H1 (cell line): ENCODE measurements at regions not wholly inside any gene's neighbourhood (a gene's known extent, or its start where the extent isn't known, plus 50 kb on each side); places are given as distances from the start of the nearest gene placed in this dataset.

Experiments
- CTCF ChIA-PET: fragments of 300-600 bp; sonication (Branson Sonifier 250); formaldehyde crosslinking; loops from one replicate; lab custom pipeline; 2021; ENCODE audit not compliant: partially characterized antibody; lab: Charles Lee
- POLR2A ChIA-PET: fragments of 300-600 bp; sonication (Branson Sonifier 250); formaldehyde crosslinking; loops from one replicate; lab custom pipeline; 2021; ENCODE audit warnings: inconsistent platforms; ENCODE audit not compliant: partially characterized antibody; lab: Charles Lee
- DNase-seq, 2 experiments: peaks; one replicate each; pipeline versions ENCODE4 v3.0.0 to v3.0.0-alpha.2; 2010 to 2022; ENCODE audit warnings: low spot score in 2 of 2, low read depth in 1 of 2, mixed read lengths in 1 of 2
- FAIRE-seq: peaks from 2 replicates; lab custom pipeline; 2011; peaks lifted over from hg19 to GRCh38; lab: Jason Lieb, UNC
- H2AFZ ChIP-seq: 2 replicates; pipeline ENCODE4 v1.8.1; 2012; ENCODE audit warnings: low read length, inconsistent platforms
- H2AK5ac ChIP-seq: 2 replicates; pipeline ENCODE4 v1.6.1; 2013; ENCODE audit warnings: low read depth, low read length
- H2BK120ac ChIP-seq: replicated peaks from 2 replicates; pipeline ENCODE3; 2013; ENCODE audit warnings: low read depth, low read length, inconsistent platforms
- H2BK12ac ChIP-seq: 2 replicates; pipeline ENCODE4 v1.6.1; 2013; ENCODE audit warnings: low read depth, low read length
- H2BK15ac ChIP-seq: 2 replicates; pipeline ENCODE4 v1.6.1; 2013; ENCODE audit warnings: low read length
- H2BK20ac ChIP-seq: 2 replicates; pipeline ENCODE4 v1.6.1; 2013; ENCODE audit warnings: low read length
- H2BK5ac ChIP-seq: 2 replicates; pipeline ENCODE4 v1.6.1; 2013; ENCODE audit warnings: low read depth, low read length
- H3K14ac ChIP-seq: 2 replicates; pipeline ENCODE4 v1.6.1; 2013; ENCODE audit warnings: inconsistent platforms; ENCODE audit not compliant: insufficient read length
- H3K18ac ChIP-seq: 2 replicates; pipeline ENCODE4 v1.6.1; 2013; ENCODE audit warnings: low read length; ENCODE audit errors: extremely low read depth
- H3K23ac ChIP-seq: 2 replicates; pipeline ENCODE4 v1.6.1; 2013; ENCODE audit warnings: inconsistent platforms; ENCODE audit not compliant: insufficient read length
- H3K23me2 ChIP-seq: 2 replicates; pipeline ENCODE4 v1.6.1; 2013; ENCODE audit warnings: low read depth, low read length
- H3K27ac ChIP-seq: 2 replicates; pipeline ENCODE4 v1.6.1; 2011; ENCODE audit warnings: low read depth, low read length, inconsistent platforms
- H3K27me3 ChIP-seq, 4 experiments: replicated peaks in 1 of 4; 1 replicate in 1 of 4; 2 replicates in 3 of 4; pipeline versions ENCODE4 v1.6.1 to v1.8.1; 2011 to 2013; ENCODE audit warnings: low read length in 3 of 4, mild to moderate bottlenecking in 3 of 4, inconsistent platforms in 2 of 4, mixed read lengths in 2 of 4, moderate library complexity in 1 of 4; ENCODE audit not compliant: control insufficient read depth in 3 of 4, insufficient read depth in 3 of 4; ENCODE audit errors: extremely low read depth in 1 of 4
- H3K36me3 ChIP-seq, 4 experiments: 2 replicates each; pipeline versions ENCODE4 v1.6.1 to v1.8.1; 2011 to 2013; ENCODE audit warnings: mild to moderate bottlenecking in 4 of 4, low read length in 3 of 4, moderate library complexity in 2 of 4, control low read depth in 1 of 4, inconsistent platforms in 1 of 4; ENCODE audit not compliant: insufficient read depth in 4 of 4, control insufficient read depth in 2 of 4
- H3K4ac ChIP-seq: replicated peaks from 2 replicates; pipeline ENCODE3; 2013; ENCODE audit warnings: low read length, low read depth, mixed read lengths, inconsistent platforms; ENCODE audit not compliant: insufficient read length
- H3K4me1 ChIP-seq, 4 experiments: replicated peaks in 1 of 4; 1 replicate in 1 of 4; 2 replicates in 3 of 4; pipeline versions ENCODE4 v1.6.1 to v1.8.1; 2011 to 2013; ENCODE audit warnings: low read length in 3 of 4, inconsistent platforms in 2 of 4, mixed read lengths in 1 of 4; ENCODE audit not compliant: insufficient read depth in 4 of 4, control insufficient read depth in 3 of 4
- H3K4me2 ChIP-seq, 2 experiments: 2 replicates each; pipeline versions ENCODE4 v1.6.1 to v1.8.1; 2011 to 2013; ENCODE audit warnings: low read depth in 2 of 2, low read length in 2 of 2, control low read depth in 1 of 2, inconsistent platforms in 1 of 2, mild to moderate bottlenecking in 1 of 2; ENCODE audit not compliant: insufficient read depth in 1 of 2
- H3K4me3 ChIP-seq, 4 experiments: fragments of 200-600, 300-600 bp in 1 of 4; sonication (generic), shearing (Covaris generic), sonication (Bioruptor Twin) in 1 of 4; 2 replicates each; pipeline versions ENCODE4 v1.5.1 to v1.8.1; 2011 to 2016; ENCODE audit warnings: low read length in 4 of 4, low read depth in 3 of 4, control low read depth in 2 of 4, inconsistent platforms in 2 of 4, mild to moderate bottlenecking in 2 of 4, mixed read lengths in 1 of 4, moderate library complexity in 1 of 4; ENCODE audit not compliant: insufficient read depth in 2 of 4; ENCODE audit errors: extremely low read depth in 1 of 4
- H3K56ac ChIP-seq: replicated peaks from 2 replicates; pipeline ENCODE3; 2013; ENCODE audit warnings: low read depth, mild to moderate bottlenecking, mixed read lengths, low read length, inconsistent platforms; ENCODE audit not compliant: insufficient read length
- H3K79me1 ChIP-seq: 2 replicates; pipeline ENCODE4 v1.6.1; 2013; ENCODE audit warnings: low read depth, low read length, control low read depth
- H3K79me2 ChIP-seq, 2 experiments: 2 replicates each; pipeline versions ENCODE4 v1.6.1 to v1.8.1; 2012 to 2013; ENCODE audit warnings: low read length in 2 of 2, mild to moderate bottlenecking in 2 of 2, inconsistent platforms in 1 of 2; ENCODE audit not compliant: insufficient read depth in 2 of 2, control insufficient read depth in 1 of 2
- H3K9ac ChIP-seq, 4 experiments: replicated peaks in 1 of 4; 1 replicate in 1 of 4; 2 replicates in 3 of 4; pipeline versions ENCODE4 v1.6.1 to v1.8.1; 2011 to 2013; ENCODE audit warnings: low read depth in 3 of 4, low read length in 3 of 4, control low read depth in 2 of 4, mild to moderate bottlenecking in 2 of 4, moderate library complexity in 2 of 4, inconsistent platforms in 1 of 4; ENCODE audit errors: extremely low read depth in 1 of 4
- H3K9me3 ChIP-seq, 2 experiments: 2 replicates each; pipeline versions ENCODE4 v1.6.1 to v1.8.1; 2012 to 2013; ENCODE audit warnings: mild to moderate bottlenecking in 2 of 2, moderate library complexity in 2 of 2, control low read depth in 1 of 2, inconsistent platforms in 1 of 2, low read depth in 1 of 2, low read length in 1 of 2, mixed read lengths in 1 of 2; ENCODE audit not compliant: insufficient read depth in 2 of 2
- H4K20me1 ChIP-seq, 2 experiments: replicated peaks in 1 of 2; 2 replicates each; pipeline versions ENCODE3 to v1.8.1; 2011 to 2013; ENCODE audit warnings: inconsistent platforms in 2 of 2, low read length in 2 of 2, mild to moderate bottlenecking in 1 of 2; ENCODE audit not compliant: insufficient read depth in 2 of 2, control insufficient read depth in 1 of 2
- H4K5ac ChIP-seq: 2 replicates; pipeline ENCODE4 v1.6.1; 2013; ENCODE audit warnings: low read length, low read depth, mixed read lengths, inconsistent platforms; ENCODE audit not compliant: insufficient read length
- H4K8ac ChIP-seq: 2 replicates; pipeline ENCODE4 v1.8.0; 2013; ENCODE audit warnings: mild to moderate bottlenecking, moderate library complexity, low read length, inconsistent platforms; ENCODE audit not compliant: insufficient read depth; ENCODE audit errors: extremely low read depth
- H4K91ac ChIP-seq: replicated peaks from 2 replicates; pipeline ENCODE3; 2013; ENCODE audit warnings: low read length, mixed read lengths, inconsistent platforms; ENCODE audit not compliant: insufficient read length
- FOSL1 ChIP-seq: IDR thresholded peaks from 2 replicates; pipeline ENCODE4 v1.6.1; 2011; ENCODE audit warnings: mild to moderate bottlenecking, low read depth, low read length, moderate library complexity; ENCODE audit not compliant: insufficient read depth
- JUND ChIP-seq: IDR thresholded peaks from 2 replicates; pipeline ENCODE4 v1.6.1; 2011; ENCODE audit warnings: mild to moderate bottlenecking, improper control_type of control experiment, low read length
- WGBS, 2 experiments: shearing (Covaris generic) in 1 of 2; methylation state at CpG; one replicate each; pipeline versions ENCODE4 v1.1.6 to v1.1.7; 2013 to 2015; ENCODE audit warnings: low lambda C conversion rate in 2 of 2, mixed read lengths in 2 of 2, inconsistent platforms in 1 of 2, low coverage in 1 of 2, missing lambda C conversion rate in 1 of 2; ENCODE audit not compliant: insufficient replicate concordance in 2 of 2, insufficient coverage in 1 of 2, insufficient read length in 1 of 2; ENCODE audit errors: extremely low coverage in 1 of 2, missing lambda C conversion rate in 1 of 2; 5-methylcytosine and 5-hydroxymethylcytosine counted together

- POLR2A ChIA-PET: no interaction called here
- Histone ChIP-seq H2BK15ac (no peak overlapping the region), H3K4me3 (no peak overlapping the region), H3K4me2 (no peak overlapping the region), H3K9me3 (no peaks in the 10 kb centered on the region)
- no peak for TF ChIP-seq JUND
- TF ChIP-seq FOSL1: no peak
- TF ChIP-seq, all 59 proteins: peak for 0
- Histone ChIP-seq H3K27me3 (no peaks in the 10 kb centered on the region), H2BK12ac (no peak overlapping the region), H3K79me2 (no peaks in the 10 kb centered on the region), H3K4me1 (no peaks in the 10 kb centered on the region; a peak in 1 of 7 replicates), H3K36me3 (no peaks in the 10 kb centered on the region), H2BK5ac (no peak overlapping the region), H3K14ac (no peak overlapping the region), H2BK20ac (no peak overlapping the region), H4K5ac (no peak overlapping the region), H3K79me1 (no peaks in the 10 kb centered on the region), H4K20me1 (no peaks in the 10 kb centered on the region), H2AK5ac (no peak overlapping the region), H3K4ac (no peak overlapping the region), H3K23me2 (no peaks in the 10 kb centered on the region), H2AFZ (no peak overlapping the region), H2BK120ac (no peak overlapping the region), H3K27ac (no peak overlapping the region), H3K18ac (no peak overlapping the region), H4K91ac (no peak overlapping the region), H4K8ac (no peak overlapping the region), H3K56ac (no peak overlapping the region), H3K9ac (no peak overlapping the region), H3K23ac (no peak overlapping the region)
- 89% methylated on average over 2 of the region's 2 CpGs; no CpG with 5 or more reads in 1 of the 2 experiments for WGBS, 2 experiments
- FAIRE-seq: no peak
- DNase-seq: no peak
- CTCF ChIA-PET: interaction anchor here (1.5 kb wide), 1 partner anchor 10 kb away, joined by 3 read pairs; no protein-coding TSS in a partner anchor
Measured at GRCh38 chr13:63436325-63436668, 2020.6 kb upstream of the PCDH20 start.
